Chondrocyte (in vitro differentiated cells): ENCODE measurements at regions not wholly inside any gene's neighbourhood (a gene's known extent, or its start where the extent isn't known, plus 50 kb on each side); places are given as distances from the start of the nearest gene placed in this dataset.
A peak's percentile ranks its signal among the peaks of the same experiment; 100 is the strongest.
"Not testable (repeated sequence)": the region's sequence is repeated elsewhere in the genome, so short reads cannot be mapped to it uniquely, and the experiment has no call there.

ENCODE experiments used
- DNase-seq: peaks from one replicate; pipeline ENCODE4 v3.0.0; 2021; ENCODE audit warnings: mixed read lengths, low spot score
- H3K27ac Mint-ChIP-seq: one replicate; pipeline ENCODE4 v1.8.0; 2021; ENCODE audit warnings: mild to moderate bottlenecking, moderate library complexity, mixed read lengths; ENCODE audit not compliant: unreplicated experiment
- H3K27me3 Mint-ChIP-seq: 2 replicates; pipeline ENCODE4 v1.8.0; 2021; ENCODE audit warnings: low read depth, mixed read lengths
- H3K36me3 Mint-ChIP-seq: 2 replicates; pipeline ENCODE4 v1.8.0; 2021; ENCODE audit warnings: low read depth, mixed read lengths
- H3K4me1 Mint-ChIP-seq: 2 replicates; pipeline ENCODE4 v1.8.0; 2021; ENCODE audit warnings: low read depth, mild to moderate bottlenecking, mixed read lengths
- H3K4me3 Mint-ChIP-seq: one replicate; pipeline ENCODE4 v1.8.0; 2021; ENCODE audit warnings: mild to moderate bottlenecking, moderate library complexity, mixed read lengths; ENCODE audit not compliant: unreplicated experiment
- H3K9me3 Mint-ChIP-seq: 2 replicates; pipeline ENCODE4 v1.8.0; 2021; ENCODE audit warnings: low read depth, mixed read lengths
- CTCF ChIP-seq: fragments of 200-600 bp; sonication (generic); IDR thresholded peaks from 2 replicates; pipeline ENCODE4 v1.5.0; 2021; ENCODE audit warnings: antibody characterized with exemption, mild to moderate bottlenecking, moderate library complexity

- Mint-ChIP-seq H3K4me1 (peaks cover 29% of the 10 kb centered on the region), H3K27ac (peak overlapping the region; percentile 3)
Measured at GRCh38 chr7:113283861-113284260, 165.5 kb upstream of the SMIM30 start.

GRCh38 chr7:113282875-113283274 lies 164.5 kb upstream of the SMIM30 start:
- H3K9me3 Mint-ChIP-seq = peaks cover 6% of the 10 kb centered on the region
- no peak overlapping the region for H3K4me3 Mint-ChIP-seq
- H3K27ac Mint-ChIP-seq = no peak overlapping the region
- no peak for DNase-seq
- no peaks in the 10 kb centered on the region for H3K27me3 Mint-ChIP-seq
- H3K4me1 Mint-ChIP-seq = peaks cover 35% of the 10 kb centered on the region
- no peak for TF ChIP-seq CTCF
- no peaks in the 10 kb centered on the region for H3K36me3 Mint-ChIP-seq

More at GRCh38 chr7:113283861-113284260, 165.5 kb upstream of the SMIM30 start:
- DNase-seq = no peak
- Mint-ChIP-seq H3K27me3 (no peaks in the 10 kb centered on the region), H3K4me3 (no peak overlapping the region), H3K36me3 (no peaks in the 10 kb centered on the region), H3K9me3 (peaks cover 4% of the 10 kb centered on the region)
- TF ChIP-seq CTCF = no peak

- no peak for TF ChIP-seq CTCF
- no peaks in the 10 kb centered on the region for H3K27me3 Mint-ChIP-seq
- DNase-seq = no peak
- H3K36me3 Mint-ChIP-seq = no peaks in the 10 kb centered on the region
- no peak overlapping the region for H3K4me3 Mint-ChIP-seq
- no peak overlapping the region for H3K27ac Mint-ChIP-seq
- peaks cover 35% of the 10 kb centered on the region for H3K4me1 Mint-ChIP-seq
- peaks cover 13% of the 10 kb centered on the region for H3K9me3 Mint-ChIP-seq
Measured at GRCh38 chr7:113281223-113281622, 162.9 kb upstream of the SMIM30 start.

- H3K4me3 Mint-ChIP-seq = no peak overlapping the region
- H3K4me1 Mint-ChIP-seq = peaks cover 29% of the 10 kb centered on the region
- no peak for TF ChIP-seq CTCF
- no peak for DNase-seq
- H3K27ac Mint-ChIP-seq = no peak overlapping the region
- H3K9me3 Mint-ChIP-seq = peaks cover 13% of the 10 kb centered on the region
- H3K36me3 Mint-ChIP-seq = no peaks in the 10 kb centered on the region
- no peaks in the 10 kb centered on the region for H3K27me3 Mint-ChIP-seq
Measured at GRCh38 chr7:113279256-113279655, 160.9 kb upstream of the SMIM30 start.

- H3K4me3 Mint-ChIP-seq = no peak overlapping the region
- no peaks in the 10 kb centered on the region for H3K4me1 Mint-ChIP-seq
- H3K27ac Mint-ChIP-seq = no peak overlapping the region
- DNase-seq = no peak
- peaks cover 6% of the 10 kb centered on the region for H3K36me3 Mint-ChIP-seq
- peaks cover 29% of the 10 kb centered on the region for H3K9me3 Mint-ChIP-seq
- TF ChIP-seq CTCF = no peak
- H3K27me3 Mint-ChIP-seq = no peaks in the 10 kb centered on the region
Measured at GRCh38 chr7:113270790-113271189, 152.4 kb upstream of the SMIM30 start.

GRCh38 chr7:113269592-113269991 lies 151.2 kb upstream of the SMIM30 start:
- not testable (repeated sequence) for H3K27ac Mint-ChIP-seq, H3K27me3 Mint-ChIP-seq, H3K4me3 Mint-ChIP-seq, DNase-seq, H3K36me3 Mint-ChIP-seq, H3K4me1 Mint-ChIP-seq
- H3K9me3 Mint-ChIP-seq = peaks cover 29% of the 10 kb centered on the region
